WTC11 (cell line): ENCODE measurements at regions not wholly inside any gene's neighbourhood (a gene's known extent, or its start where the extent isn't known, plus 50 kb on each side); places are given as distances from the start of the nearest gene placed in this dataset.

Source experiments
- TF ChIP-seq, protein P1 (sequence below): fragments of 200-600 bp; IDR thresholded peaks from 2 replicates; pipeline ENCODE4 v1.8.0; 2022; ENCODE audit warnings: antibody characterized with exemption
- TF ChIP-seq, protein P2 (sequence below): sonication (generic); formaldehyde crosslinking; IDR thresholded peaks from 2 replicates; pipeline ENCODE4 v1.8.0; 2022; ENCODE audit warnings: mild to moderate bottlenecking, missing genetic modification reagents
- TF ChIP-seq, protein P3 (sequence below): sonication (generic); formaldehyde crosslinking; conservative IDR thresholded peaks from 2 replicates; pipeline ENCODE4 v1.8.1; 2023; ENCODE audit warnings: mild to moderate bottlenecking, low read depth, missing genetic modification reagents, moderate library complexity

- TF ChIP-seq, protein P1, sequence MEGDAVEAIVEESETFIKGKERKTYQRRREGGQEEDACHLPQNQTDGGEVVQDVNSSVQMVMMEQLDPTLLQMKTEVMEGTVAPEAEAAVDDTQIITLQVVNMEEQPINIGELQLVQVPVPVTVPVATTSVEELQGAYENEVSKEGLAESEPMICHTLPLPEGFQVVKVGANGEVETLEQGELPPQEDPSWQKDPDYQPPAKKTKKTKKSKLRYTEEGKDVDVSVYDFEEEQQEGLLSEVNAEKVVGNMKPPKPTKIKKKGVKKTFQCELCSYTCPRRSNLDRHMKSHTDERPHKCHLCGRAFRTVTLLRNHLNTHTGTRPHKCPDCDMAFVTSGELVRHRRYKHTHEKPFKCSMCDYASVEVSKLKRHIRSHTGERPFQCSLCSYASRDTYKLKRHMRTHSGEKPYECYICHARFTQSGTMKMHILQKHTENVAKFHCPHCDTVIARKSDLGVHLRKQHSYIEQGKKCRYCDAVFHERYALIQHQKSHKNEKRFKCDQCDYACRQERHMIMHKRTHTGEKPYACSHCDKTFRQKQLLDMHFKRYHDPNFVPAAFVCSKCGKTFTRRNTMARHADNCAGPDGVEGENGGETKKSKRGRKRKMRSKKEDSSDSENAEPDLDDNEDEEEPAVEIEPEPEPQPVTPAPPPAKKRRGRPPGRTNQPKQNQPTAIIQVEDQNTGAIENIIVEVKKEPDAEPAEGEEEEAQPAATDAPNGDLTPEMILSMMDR, result no peak
- TF ChIP-seq, protein P2, sequence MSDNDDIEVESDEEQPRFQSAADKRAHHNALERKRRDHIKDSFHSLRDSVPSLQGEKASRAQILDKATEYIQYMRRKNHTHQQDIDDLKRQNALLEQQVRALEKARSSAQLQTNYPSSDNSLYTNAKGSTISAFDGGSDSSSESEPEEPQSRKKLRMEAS (CRISPR knock-in tag), result no peak
- TF ChIP-seq, protein P3, sequence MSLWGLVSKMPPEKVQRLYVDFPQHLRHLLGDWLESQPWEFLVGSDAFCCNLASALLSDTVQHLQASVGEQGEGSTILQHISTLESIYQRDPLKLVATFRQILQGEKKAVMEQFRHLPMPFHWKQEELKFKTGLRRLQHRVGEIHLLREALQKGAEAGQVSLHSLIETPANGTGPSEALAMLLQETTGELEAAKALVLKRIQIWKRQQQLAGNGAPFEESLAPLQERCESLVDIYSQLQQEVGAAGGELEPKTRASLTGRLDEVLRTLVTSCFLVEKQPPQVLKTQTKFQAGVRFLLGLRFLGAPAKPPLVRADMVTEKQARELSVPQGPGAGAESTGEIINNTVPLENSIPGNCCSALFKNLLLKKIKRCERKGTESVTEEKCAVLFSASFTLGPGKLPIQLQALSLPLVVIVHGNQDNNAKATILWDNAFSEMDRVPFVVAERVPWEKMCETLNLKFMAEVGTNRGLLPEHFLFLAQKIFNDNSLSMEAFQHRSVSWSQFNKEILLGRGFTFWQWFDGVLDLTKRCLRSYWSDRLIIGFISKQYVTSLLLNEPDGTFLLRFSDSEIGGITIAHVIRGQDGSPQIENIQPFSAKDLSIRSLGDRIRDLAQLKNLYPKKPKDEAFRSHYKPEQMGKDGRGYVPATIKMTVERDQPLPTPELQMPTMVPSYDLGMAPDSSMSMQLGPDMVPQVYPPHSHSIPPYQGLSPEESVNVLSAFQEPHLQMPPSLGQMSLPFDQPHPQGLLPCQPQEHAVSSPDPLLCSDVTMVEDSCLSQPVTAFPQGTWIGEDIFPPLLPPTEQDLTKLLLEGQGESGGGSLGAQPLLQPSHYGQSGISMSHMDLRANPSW (CRISPR knock-in tag), result no peak
These were observed 271.0 kb downstream of the TMEM161B start for GRCh38 chr5:87997662-87998061.
